Left hindlimb (tissue), 1 donor: ENCODE measurements at regions not wholly inside any gene's neighbourhood (a gene's known extent, or its start where the extent isn't known, plus 50 kb on each side); places are given as distances from the start of the nearest gene placed in this dataset.

Experiments used
- DNase-seq: peaks from one replicate; pipeline ENCODE4 v3.0.0-alpha.2; 2018

DNA sequence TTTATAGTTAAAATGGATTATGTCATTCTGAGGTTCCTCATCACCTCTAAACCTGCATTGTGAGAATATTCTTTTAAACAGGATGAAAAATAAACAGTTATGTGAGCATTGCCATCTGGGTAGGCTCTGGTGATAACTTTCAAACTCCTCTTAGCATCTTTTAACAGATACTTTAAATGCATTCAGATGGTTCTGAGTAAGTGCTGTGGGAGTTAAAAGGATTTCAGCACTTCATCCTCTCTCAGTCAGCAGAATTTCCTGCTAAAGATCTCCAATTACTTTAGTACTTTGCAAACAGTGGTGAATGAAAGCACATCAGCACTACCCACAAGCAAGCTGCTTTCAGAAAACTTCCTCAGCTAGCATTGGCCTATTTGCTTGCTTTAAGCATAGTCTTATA, 59.3 kb upstream of the TMTC1 start:
- DNase-seq: no peak

DNA sequence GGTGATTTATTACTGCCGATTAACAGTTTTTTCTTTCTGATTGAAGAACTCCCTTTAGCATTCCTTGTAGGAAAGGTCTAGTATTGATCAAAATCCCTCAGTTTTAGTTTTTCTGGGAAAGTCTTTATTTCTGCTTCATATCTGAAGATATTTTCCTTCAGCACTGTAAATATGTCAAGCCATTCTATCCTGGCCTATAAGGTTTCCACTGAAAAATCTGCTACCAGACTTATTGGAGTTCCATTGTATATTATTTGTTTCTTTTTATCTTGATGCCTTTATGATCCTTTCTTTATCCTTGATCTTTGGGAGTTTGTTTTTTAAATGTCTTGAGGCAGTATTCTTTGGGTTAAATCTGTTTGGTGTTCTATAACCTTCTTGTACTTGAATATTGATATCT, 55.0 kb upstream of the TMTC1 start:
- no peak for DNase-seq
